DND-41 (cell line): ENCODE measurements at regions not wholly inside any gene's neighbourhood (a gene's known extent, or its start where the extent isn't known, plus 50 kb on each side); places are given as distances from the start of the nearest gene placed in this dataset.

Experiments used
- CTCF ChIP-seq: IDR thresholded peaks from 2 replicates; pipeline ENCODE4 v1.5.1; 2012; ENCODE audit warnings: borderline replicate concordance, low read length, moderate library complexity, mild to moderate bottlenecking; ENCODE audit not compliant: poor library complexity, severe bottlenecking; ENCODE audit errors: extremely low read depth
- EZH2 ChIP-seq: IDR thresholded peaks from 3 replicates; pipeline ENCODE4 v1.6.1; 2012; ENCODE audit warnings: borderline replicate concordance, low read depth, mild to moderate bottlenecking, moderate library complexity, low read length, inconsistent platforms; ENCODE audit not compliant: severe bottlenecking

- TF ChIP-seq CTCF (no peak), EZH2 (no peak)
Measured at GRCh38 chr2:147358375-147358774, 486.5 kb upstream of the ACVR2A start.
